SU-DHL-6 (cell line): ENCODE measurements at regions not wholly inside any gene's neighbourhood (a gene's known extent, or its start where the extent isn't known, plus 50 kb on each side); places are given as distances from the start of the nearest gene placed in this dataset.

Experiments used
- H2AFZ ChIP-seq: fragments of 200-600 bp; sonication (generic); 2 replicates; pipeline ENCODE4 v1.6.1; 2014; ENCODE audit warnings: low read depth, mild to moderate bottlenecking, moderate library complexity, mixed read lengths, antibody characterized with exemption, low read length; ENCODE audit not compliant: severe bottlenecking
- H3F3A ChIP-seq: fragments of 200-600 bp; shearing (Covaris generic); 2 replicates; pipeline ENCODE4 v1.6.0; 2016; ENCODE audit warnings: antibody characterized with exemption, mild to moderate bottlenecking; ENCODE audit not compliant: insufficient read depth
- H3K27ac ChIP-seq: fragments of 200-600 bp; sonication (generic); 2 replicates; pipeline ENCODE4 v1.5.1; 2016; ENCODE audit warnings: low read depth, mild to moderate bottlenecking, low read length, moderate library complexity, mixed read lengths
- H3K27me3 ChIP-seq: fragments of 200-600 bp; sonication (generic), shearing (Covaris generic); 2 replicates; pipeline ENCODE4 v1.6.0; 2014; ENCODE audit warnings: mild to moderate bottlenecking, low read length
- H3K36me3 ChIP-seq: fragments of 200-600 bp; sonication (generic); 2 replicates; pipeline ENCODE4 v1.6.1; 2014; ENCODE audit warnings: mild to moderate bottlenecking, low read length, mixed read lengths
- H3K4me2 ChIP-seq: fragments of 300-600, 200-600 bp; shearing (Covaris generic), sonication (generic); 2 replicates; pipeline ENCODE4 v1.6.0; 2014; ENCODE audit warnings: low read length, low read depth, mild to moderate bottlenecking; ENCODE audit not compliant: poor library complexity, severe bottlenecking
- H3K4me3 ChIP-seq: fragments of 200-600 bp; sonication (generic); 2 replicates; pipeline ENCODE4 v1.5.1; 2014; ENCODE audit warnings: antibody characterized with exemption, low read length, mild to moderate bottlenecking, mixed read lengths; ENCODE audit not compliant: insufficient read depth, poor library complexity, severe bottlenecking
- H3K79me2 ChIP-seq: fragments of 200-600 bp; sonication (generic); 2 replicates; pipeline ENCODE4 v1.6.1; 2014; ENCODE audit warnings: mild to moderate bottlenecking, low read length, moderate library complexity; ENCODE audit not compliant: insufficient read depth
- H3K9ac ChIP-seq: fragments of 200-600 bp; sonication (generic); 2 replicates; pipeline ENCODE4 v1.7.0; 2014; ENCODE audit warnings: mild to moderate bottlenecking, low read length
- H3K9me2 ChIP-seq: fragments of 200-600 bp; sonication (generic); replicated peaks from 2 replicates; pipeline ENCODE4 v1.6.1; 2014; ENCODE audit warnings: low read length; ENCODE audit not compliant: insufficient read depth
- H3K9me3 ChIP-seq: fragments of 200-600 bp; sonication (generic); 2 replicates; pipeline ENCODE4 v1.6.1; 2014; ENCODE audit warnings: low read length, mixed read lengths; ENCODE audit not compliant: insufficient read depth
- H4K20me1 ChIP-seq: fragments of 200-600 bp; sonication (generic); 2 replicates; pipeline ENCODE4 v1.6.1; 2014; ENCODE audit warnings: low read depth, mild to moderate bottlenecking, antibody characterized with exemption, low read length, moderate library complexity, mixed read lengths
- CTCF ChIP-seq: fragments of 200-600 bp; sonication (generic); IDR thresholded peaks from one replicate; pipeline ENCODE4 v1.5.1; 2017; ENCODE audit warnings: antibody characterized with exemption, mild to moderate bottlenecking, low read length, moderate library complexity; ENCODE audit not compliant: insufficient read depth, poor library complexity, severe bottlenecking
- EZH2phosphoT487 ChIP-seq: fragments of 200-600 bp; sonication (generic), shearing (Covaris generic); conservative IDR thresholded peaks from 2 replicates; pipeline ENCODE4 v1.6.1; 2018; ENCODE audit warnings: mild to moderate bottlenecking, antibody characterized with exemption, low read length, moderate library complexity, mixed read lengths

GRCh38 chr3:25910997-25911396 is 121.1 kb downstream of the OXSM start:
- Histone ChIP-seq H3F3A (no peaks in the 10 kb centered on the region), H3K4me3 (no peak overlapping the region), H3K4me2 (no peak overlapping the region), H4K20me1 (no peaks in the 10 kb centered on the region), H3K9me2 (no peaks in the 10 kb centered on the region), H3K9ac (no peak overlapping the region), H3K36me3 (no peaks in the 10 kb centered on the region), H3K27ac (no peak overlapping the region), H3K9me3 (no peaks in the 10 kb centered on the region), H2AFZ (no peak overlapping the region), H3K79me2 (no peaks in the 10 kb centered on the region), H3K27me3 (no peaks in the 10 kb centered on the region)
- TF ChIP-seq EZH2phosphoT487 = no peak
- peak; percentile 56 for TF ChIP-seq CTCF

GRCh38 chr3:25911525-25912295 is 121.8 kb downstream of the OXSM start:
- Histone ChIP-seq H3K27me3 (no peaks in the 10 kb centered on the region), H3K79me2 (no peaks in the 10 kb centered on the region), H3K4me2 (no peak overlapping the region), H3K27ac (no peak overlapping the region), H2AFZ (no peak overlapping the region), H3F3A (no peaks in the 10 kb centered on the region), H4K20me1 (no peaks in the 10 kb centered on the region), H3K4me3 (no peak overlapping the region), H3K9me3 (no peaks in the 10 kb centered on the region), H3K9me2 (no peaks in the 10 kb centered on the region), H3K36me3 (no peaks in the 10 kb centered on the region), H3K9ac (no peak overlapping the region)
- TF ChIP-seq EZH2phosphoT487 (no peak), CTCF (no peak)

GRCh38 chr3:25913179-25913578 is 123.3 kb downstream of the OXSM start:
- TF ChIP-seq EZH2phosphoT487 = no peak
- no peak overlapping the region for H2AFZ ChIP-seq

GRCh38 chr3:25915673-25916072 is 125.8 kb downstream of the OXSM start:
- H3K4me3 ChIP-seq = no peak overlapping the region
- H3K79me2 ChIP-seq = no peaks in the 10 kb centered on the region
- no peak overlapping the region for H2AFZ ChIP-seq
- H4K20me1 ChIP-seq = no peaks in the 10 kb centered on the region
- H3F3A ChIP-seq = no peaks in the 10 kb centered on the region
- no peak overlapping the region for H3K4me2 ChIP-seq
- no peaks in the 10 kb centered on the region for H3K27me3 ChIP-seq
- H3K9me3 ChIP-seq = no peaks in the 10 kb centered on the region
- no peak overlapping the region for H3K9ac ChIP-seq
- no peak for TF ChIP-seq EZH2phosphoT487
- no peak for TF ChIP-seq CTCF
- H3K9me2 ChIP-seq = no peaks in the 10 kb centered on the region
- H3K36me3 ChIP-seq = no peaks in the 10 kb centered on the region
- no peak overlapping the region for H3K27ac ChIP-seq

More at GRCh38 chr3:25913179-25913578, 123.3 kb downstream of the OXSM start:
- Histone ChIP-seq H3K9me2 (no peaks in the 10 kb centered on the region), H3K79me2 (no peaks in the 10 kb centered on the region), H3K4me3 (no peak overlapping the region), H3K27ac (no peak overlapping the region), H3K36me3 (no peaks in the 10 kb centered on the region), H3F3A (no peaks in the 10 kb centered on the region), H3K9me3 (no peaks in the 10 kb centered on the region), H3K9ac (no peak overlapping the region), H4K20me1 (no peaks in the 10 kb centered on the region), H3K4me2 (no peak overlapping the region), H3K27me3 (no peaks in the 10 kb centered on the region)
